ENCODE measurements at regions not wholly inside any gene's neighbourhood (a gene's known extent, or its start where the extent isn't known, plus 50 kb on each side); places are given as distances from the start of the nearest gene placed in this dataset.

GRCh38 chr3:194962056-194962455 is 276.4 kb downstream of the FAM43A start:
- TF ChIP-seq POLR2AphosphoS5 (IDR thresholded peaks at IDR 0.05) (no peak), CTCF (IDR thresholded peaks at IDR 0.05) (no peak), POLR2A (IDR thresholded peaks at IDR 0.05) (no peak)
